Loucy (cell line): ENCODE measurements at regions not wholly inside any gene's neighbourhood (a gene's known extent, or its start where the extent isn't known, plus 50 kb on each side); places are given as distances from the start of the nearest gene placed in this dataset.

Experiments
- H2AFZ ChIP-seq: fragments of 200-600 bp; sonication (generic); 2 replicates; pipeline ENCODE4 v1.6.0; 2016; ENCODE audit warnings: antibody characterized with exemption, mild to moderate bottlenecking, low read length, moderate library complexity
- H3F3A ChIP-seq: fragments of 200-600 bp; 2 replicates; pipeline ENCODE4 v1.6.0; 2016; ENCODE audit warnings: antibody characterized with exemption, low read depth, mild to moderate bottlenecking
- H3K27me3 ChIP-seq: fragments of 200-600 bp; sonication (generic); 2 replicates; pipeline ENCODE4 v1.6.1; 2014; ENCODE audit warnings: low read length, mild to moderate bottlenecking; ENCODE audit not compliant: insufficient read depth, poor library complexity, severe bottlenecking
- H3K36me3 ChIP-seq: fragments of 200-600 bp; sonication (generic); 2 replicates; pipeline ENCODE4 v1.6.1; 2016; ENCODE audit warnings: low read length; ENCODE audit not compliant: insufficient read depth
- H3K4me1 ChIP-seq: fragments of 200-600 bp; sonication (generic); 2 replicates; pipeline ENCODE4 v1.5.1; 2014; ENCODE audit warnings: low read length, mild to moderate bottlenecking; ENCODE audit not compliant: insufficient read depth, poor library complexity, severe bottlenecking
- H3K4me2 ChIP-seq: fragments of 200-600 bp; sonication (generic); 2 replicates; pipeline ENCODE4 v1.6.0; 2014; ENCODE audit warnings: antibody characterized with exemption, low read length, low read depth, mild to moderate bottlenecking; ENCODE audit not compliant: poor library complexity, severe bottlenecking
- H3K4me3 ChIP-seq: fragments of 200-600 bp; sonication (generic); 2 replicates; pipeline ENCODE4 v1.5.1; 2014; ENCODE audit warnings: low read length, mild to moderate bottlenecking, mixed read lengths; ENCODE audit not compliant: poor library complexity, severe bottlenecking
- H3K79me2 ChIP-seq: fragments of 200-600 bp; sonication (generic); 2 replicates; pipeline ENCODE4 v1.6.1; 2014; ENCODE audit warnings: low read length; ENCODE audit not compliant: insufficient read depth
- H3K9ac ChIP-seq: fragments of 200-600 bp; sonication (generic); 2 replicates; pipeline ENCODE4 v1.6.0; 2014; ENCODE audit warnings: mild to moderate bottlenecking, low read depth, low read length, moderate library complexity; ENCODE audit not compliant: poor library complexity, severe bottlenecking
- H3K9me2 ChIP-seq: fragments of 200-600 bp; sonication (generic); replicated peaks from 2 replicates; pipeline ENCODE4 v1.6.1; 2016; ENCODE audit warnings: low read depth, low read length, mixed read lengths
- H3K9me3 ChIP-seq: fragments of 200-600 bp; sonication (generic); 2 replicates; pipeline ENCODE4 v1.6.1; 2014; ENCODE audit warnings: mild to moderate bottlenecking, antibody characterized with exemption, low read length, low read depth; ENCODE audit not compliant: insufficient read depth
- H4K20me1 ChIP-seq: fragments of 200-600 bp; sonication (generic); 2 replicates; pipeline ENCODE4 v1.6.0; 2014; ENCODE audit warnings: antibody characterized with exemption, low read length, mild to moderate bottlenecking; ENCODE audit not compliant: insufficient read depth, poor library complexity, severe bottlenecking
- EZH2phosphoT487 ChIP-seq: fragments of 200-600 bp; IDR thresholded peaks from 2 replicates; pipeline ENCODE4 v1.6.1; 2018; ENCODE audit warnings: antibody characterized with exemption, mild to moderate bottlenecking, moderate library complexity, borderline replicate concordance
- TF ChIP-seq, protein P1 (sequence below): fragments of 200-600 bp; sonication (generic); conservative IDR thresholded peaks from 2 replicates; pipeline ENCODE4 v1.5.1; 2014; ENCODE audit warnings: mild to moderate bottlenecking, antibody characterized with exemption, low read length

DNA sequence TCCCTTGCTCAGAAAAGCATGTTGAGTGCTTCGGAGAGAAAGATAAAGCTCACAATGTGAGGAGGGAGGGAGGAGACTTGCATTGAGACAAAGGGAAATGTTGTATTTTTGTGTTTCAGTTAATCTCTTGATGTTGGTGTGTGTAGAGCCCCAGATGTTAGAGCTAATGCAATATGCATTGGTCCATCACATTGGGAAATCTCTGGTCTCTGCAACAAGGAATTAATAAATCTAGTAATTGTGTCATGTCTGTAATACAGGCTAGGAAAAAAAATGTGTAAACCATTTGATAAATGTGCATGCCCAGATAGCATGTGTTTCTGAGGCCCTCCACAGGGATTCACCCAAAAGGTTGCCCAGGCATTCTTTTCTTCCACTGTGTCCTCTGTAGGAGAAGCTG lies 230.4 kb upstream of the KCNH8 start:
- no peaks in the 10 kb centered on the region for H3F3A ChIP-seq
- no peak for TF ChIP-seq EZH2phosphoT487
- TF ChIP-seq, protein P1, sequence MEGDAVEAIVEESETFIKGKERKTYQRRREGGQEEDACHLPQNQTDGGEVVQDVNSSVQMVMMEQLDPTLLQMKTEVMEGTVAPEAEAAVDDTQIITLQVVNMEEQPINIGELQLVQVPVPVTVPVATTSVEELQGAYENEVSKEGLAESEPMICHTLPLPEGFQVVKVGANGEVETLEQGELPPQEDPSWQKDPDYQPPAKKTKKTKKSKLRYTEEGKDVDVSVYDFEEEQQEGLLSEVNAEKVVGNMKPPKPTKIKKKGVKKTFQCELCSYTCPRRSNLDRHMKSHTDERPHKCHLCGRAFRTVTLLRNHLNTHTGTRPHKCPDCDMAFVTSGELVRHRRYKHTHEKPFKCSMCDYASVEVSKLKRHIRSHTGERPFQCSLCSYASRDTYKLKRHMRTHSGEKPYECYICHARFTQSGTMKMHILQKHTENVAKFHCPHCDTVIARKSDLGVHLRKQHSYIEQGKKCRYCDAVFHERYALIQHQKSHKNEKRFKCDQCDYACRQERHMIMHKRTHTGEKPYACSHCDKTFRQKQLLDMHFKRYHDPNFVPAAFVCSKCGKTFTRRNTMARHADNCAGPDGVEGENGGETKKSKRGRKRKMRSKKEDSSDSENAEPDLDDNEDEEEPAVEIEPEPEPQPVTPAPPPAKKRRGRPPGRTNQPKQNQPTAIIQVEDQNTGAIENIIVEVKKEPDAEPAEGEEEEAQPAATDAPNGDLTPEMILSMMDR, result no peak
- no peaks in the 10 kb centered on the region for H3K9me2 ChIP-seq
- no peak overlapping the region for H3K4me2 ChIP-seq
- peaks cover 8% of the 10 kb centered on the region for H3K4me1 ChIP-seq
- no peaks in the 10 kb centered on the region for H3K79me2 ChIP-seq
- H3K27me3 ChIP-seq, result no peaks in the 10 kb centered on the region
- no peaks in the 10 kb centered on the region for H4K20me1 ChIP-seq
- H3K4me3 ChIP-seq, result no peak overlapping the region
- no peak overlapping the region for H3K9ac ChIP-seq
- peak overlapping the region; percentile 23; the same call in 1 of the 2 replicates for H2AFZ ChIP-seq
- no peaks in the 10 kb centered on the region for H3K36me3 ChIP-seq
- H3K9me3 ChIP-seq, result peaks cover 6% of the 10 kb centered on the region; the same call in 1 of the 2 replicates

DNA sequence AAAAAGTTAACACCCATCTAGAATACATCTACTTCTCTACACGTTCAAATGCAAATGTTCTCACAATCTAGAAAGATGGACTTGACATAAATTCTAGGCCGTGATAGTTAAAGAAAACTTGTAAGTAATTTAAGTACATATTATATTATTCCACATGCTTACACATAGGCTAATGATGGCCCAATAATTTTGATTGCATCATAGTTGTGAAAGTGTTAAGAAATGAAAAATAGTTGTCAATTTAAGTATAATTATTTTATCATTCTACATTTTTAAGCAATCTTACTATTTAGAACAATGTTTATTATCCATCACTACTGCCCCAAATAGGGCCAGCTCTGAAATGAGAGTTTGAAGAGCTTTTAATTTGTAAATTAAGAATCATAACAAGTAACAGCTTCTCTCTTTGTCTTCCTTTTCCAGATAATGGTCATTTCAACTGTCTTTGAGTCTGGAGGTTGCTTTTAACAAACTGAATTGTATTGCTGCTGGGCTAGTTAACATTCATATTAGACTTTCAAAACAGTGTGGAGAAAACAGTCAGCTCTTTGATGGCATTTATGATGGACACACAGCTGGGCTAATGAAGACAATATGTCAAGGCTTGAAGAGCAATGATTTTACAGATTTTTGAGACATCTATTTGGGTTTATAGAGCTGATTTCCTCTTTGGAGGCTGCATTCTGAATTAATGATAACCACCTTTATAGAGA lies 246.1 kb upstream of the KCNH8 start:
- Histone ChIP-seq H3K36me3 (no peaks in the 10 kb centered on the region), H3K4me3 (no peak overlapping the region), H2AFZ (peak overlapping the region; percentile 16; the same call in 1 of the 2 replicates), H4K20me1 (no peaks in the 10 kb centered on the region), H3K9me2 (no peaks in the 10 kb centered on the region), H3K4me2 (no peak overlapping the region), H3K4me1 (peaks cover 36% of the 10 kb centered on the region), H3K9ac (no peak overlapping the region), H3K27me3 (no peaks in the 10 kb centered on the region), H3K79me2 (no peaks in the 10 kb centered on the region), H3F3A (no peaks in the 10 kb centered on the region), H3K9me3 (no peaks in the 10 kb centered on the region)
- no peak for TF ChIP-seq EZH2phosphoT487
- TF ChIP-seq, protein P1, result no peak

DNA sequence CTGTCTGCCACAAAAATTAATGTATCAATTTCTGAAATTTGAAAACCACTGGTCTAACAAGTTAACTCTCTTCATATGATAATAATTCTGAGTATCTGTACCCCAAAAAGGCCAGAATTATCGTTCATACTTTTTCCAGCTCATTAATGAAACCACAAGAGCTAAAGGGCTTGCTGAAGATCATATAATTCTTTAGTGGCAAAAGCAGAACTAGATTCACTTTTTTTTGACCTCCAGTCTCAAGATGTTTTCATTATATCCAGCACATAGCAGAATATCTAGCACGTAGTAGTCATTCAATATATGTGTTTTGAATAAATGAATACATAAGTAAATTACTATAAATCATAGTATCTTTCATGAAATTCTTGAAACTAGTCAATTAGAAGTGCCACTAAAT lies 246.7 kb upstream of the KCNH8 start:
- Histone ChIP-seq H3K27me3 (no peaks in the 10 kb centered on the region), H3K4me3 (peak overlapping the region; percentile 46), H3K4me2 (peak overlapping the region; percentile 63), H3K9me3 (no peaks in the 10 kb centered on the region), H3F3A (no peaks in the 10 kb centered on the region), H3K36me3 (no peaks in the 10 kb centered on the region), H3K9me2 (no peaks in the 10 kb centered on the region), H3K79me2 (no peaks in the 10 kb centered on the region), H2AFZ (peak overlapping the region; percentile 54), H4K20me1 (no peaks in the 10 kb centered on the region), H3K9ac (peak overlapping the region; percentile 27), H3K4me1 (peaks cover 36% of the 10 kb centered on the region)
- TF ChIP-seq EZH2phosphoT487, result no peak
- TF ChIP-seq, protein P1, result no peak
